Activated CD8-positive, alpha-beta memory T cell treated with anti-CD3 and anti-CD28 coated beads for 24 hours (primary cell): ENCODE measurements at regions not wholly inside any gene's neighbourhood (a gene's known extent, or its start where the extent isn't known, plus 50 kb on each side); places are given as distances from the start of the nearest gene placed in this dataset.

Source experiments
- DNase-seq: peaks from one replicate; pipeline ENCODE4 v3.0.0-alpha.2; 2020

DNA sequence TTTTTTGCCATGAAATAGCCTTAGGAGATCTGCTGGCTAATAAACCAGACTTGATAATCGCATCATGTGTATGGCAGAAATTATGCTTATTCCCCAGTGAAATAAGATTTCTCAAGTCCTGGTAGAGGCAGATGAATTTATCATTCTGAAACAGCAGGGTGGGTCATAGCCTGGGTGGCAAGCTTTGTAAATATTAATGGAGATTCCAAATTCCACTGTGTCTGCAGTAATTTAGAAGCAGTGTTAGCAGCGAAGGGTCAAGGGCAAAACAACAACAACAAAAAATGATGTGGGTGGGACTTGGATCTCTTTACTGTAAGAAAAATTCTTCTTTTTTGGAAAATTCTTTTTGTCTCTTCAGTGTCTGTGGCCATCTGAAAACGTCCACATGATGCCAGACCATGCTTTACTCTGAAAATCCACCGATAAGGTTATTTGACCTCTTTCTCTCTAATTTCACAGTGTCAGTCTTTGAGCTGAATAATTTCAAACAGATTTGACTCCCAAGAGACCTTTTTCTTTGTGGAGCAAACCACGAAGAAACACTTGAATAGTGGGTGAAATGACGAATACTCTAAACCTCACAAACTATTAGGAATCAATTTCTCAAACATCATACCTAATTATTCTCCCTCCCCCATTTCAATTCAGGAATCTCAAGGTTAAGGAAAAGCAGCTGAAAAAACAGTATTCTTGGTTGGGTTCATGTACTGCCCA, 106.0 kb upstream of the RPS23 start:
- DNase-seq, result no peak

DNA sequence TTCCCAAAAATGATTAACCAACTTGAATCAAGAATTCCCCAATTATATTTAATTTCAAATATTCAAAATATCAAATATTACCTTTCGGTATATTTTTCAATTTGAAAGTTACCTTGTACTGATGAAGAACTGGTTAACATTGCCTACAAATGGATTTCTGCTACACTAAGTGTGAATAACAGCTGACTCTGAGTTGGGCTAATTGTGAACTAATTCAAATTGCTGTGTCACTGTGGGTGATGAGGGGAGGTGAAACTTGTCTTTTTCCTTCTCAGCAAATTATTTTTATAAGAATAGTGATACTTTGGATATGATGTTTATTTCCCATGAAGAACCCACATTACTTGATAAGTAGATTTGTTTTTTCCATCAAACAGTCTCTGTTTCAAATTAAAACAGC, 103.4 kb upstream of the RPS23 start:
- no peak for DNase-seq

DNA sequence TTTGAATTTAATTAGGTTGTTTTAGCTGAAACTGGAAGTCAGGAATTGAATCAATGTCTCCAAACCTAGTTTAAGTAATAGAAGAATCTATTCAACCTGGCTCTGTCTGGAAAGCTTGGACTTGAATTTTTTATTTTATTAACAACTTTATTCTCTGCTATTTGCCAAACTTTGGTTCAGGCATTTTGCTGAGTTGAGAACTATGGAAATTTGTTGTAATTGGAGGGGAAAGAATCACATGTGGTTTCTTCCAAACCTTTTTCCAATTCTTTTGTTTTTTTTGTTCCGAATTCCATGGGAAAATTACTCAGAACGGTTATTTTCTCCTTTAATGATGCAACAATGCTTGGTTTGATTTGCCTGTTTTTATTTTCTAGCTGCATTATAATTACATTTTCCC, 98.2 kb upstream of the RPS23 start:
- no peak for DNase-seq

DNA sequence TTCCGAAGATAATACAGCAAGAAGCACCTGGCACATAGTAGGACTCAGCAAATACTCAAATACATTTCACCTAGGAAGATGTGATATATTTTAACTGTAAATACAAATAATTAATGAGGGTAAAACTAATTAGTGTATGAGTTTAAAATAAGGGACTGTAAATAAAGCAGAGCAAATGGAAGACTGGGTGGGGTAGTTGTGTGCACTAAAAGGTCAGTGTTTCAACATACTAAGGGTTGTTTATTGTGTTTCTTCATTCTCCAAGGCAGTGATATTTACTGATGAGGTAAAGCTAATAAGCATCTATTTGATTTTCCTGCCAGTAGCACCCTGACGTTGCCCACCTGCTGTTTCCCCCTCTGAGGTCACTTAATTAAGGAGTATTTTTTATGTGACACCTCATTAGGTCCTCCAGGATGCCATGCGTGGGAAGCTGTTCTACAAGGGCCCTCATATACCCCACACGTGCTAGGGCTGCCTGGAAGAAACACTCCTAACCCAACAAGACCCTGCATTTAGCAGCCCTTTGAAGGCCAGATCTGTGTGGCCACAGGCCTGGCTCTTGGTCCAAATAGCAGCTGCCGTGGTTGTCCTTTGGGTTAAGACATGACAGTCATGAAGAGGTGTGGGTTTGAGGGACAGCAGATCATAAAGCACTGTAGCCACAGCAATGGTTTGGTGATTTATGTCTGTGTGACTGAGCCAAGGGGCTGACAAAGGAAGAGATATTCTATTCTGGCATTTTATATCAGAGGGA, 97.5 kb upstream of the RPS23 start:
- no peak for DNase-seq

DNA sequence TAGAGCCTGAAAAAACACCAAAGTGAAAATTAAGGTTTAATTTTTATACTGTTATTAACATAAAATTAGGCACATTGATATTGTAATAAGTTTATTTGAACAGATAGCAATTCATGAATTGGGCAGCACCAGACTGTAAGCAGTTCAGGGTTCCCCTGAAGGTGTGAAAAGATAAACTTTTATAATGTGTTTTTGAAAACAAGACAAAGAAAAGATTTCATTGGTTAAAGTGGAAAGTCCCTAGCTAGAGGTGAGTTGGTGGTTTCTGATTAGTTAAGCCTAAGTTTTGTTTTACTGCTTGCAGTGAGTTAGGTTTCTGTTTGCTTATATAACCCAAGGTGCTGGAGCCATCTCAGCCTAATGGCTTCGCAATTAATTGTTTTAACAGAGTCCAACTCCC, 96.5 kb upstream of the RPS23 start:
- DNase-seq, result no peak

DNA sequence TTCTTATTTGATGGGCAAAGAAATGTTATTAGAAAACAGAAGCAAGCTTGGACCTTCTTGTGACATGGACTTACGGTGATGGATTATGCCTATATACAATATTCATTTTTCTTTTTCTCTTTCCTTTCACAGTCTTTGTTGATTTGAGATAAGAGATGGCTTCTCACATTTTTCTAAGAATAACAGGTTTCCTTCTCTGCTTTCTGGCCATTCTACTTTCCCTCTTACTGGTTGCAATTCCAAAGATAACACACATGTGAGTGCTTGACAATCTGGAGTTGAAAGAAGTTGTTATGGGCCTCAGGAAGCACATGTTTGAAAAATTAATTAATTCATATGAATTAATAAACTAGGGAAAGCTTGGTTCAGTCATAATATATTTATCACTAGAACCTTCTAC, 89.8 kb upstream of the RPS23 start:
- DNase-seq, result no peak

DNA sequence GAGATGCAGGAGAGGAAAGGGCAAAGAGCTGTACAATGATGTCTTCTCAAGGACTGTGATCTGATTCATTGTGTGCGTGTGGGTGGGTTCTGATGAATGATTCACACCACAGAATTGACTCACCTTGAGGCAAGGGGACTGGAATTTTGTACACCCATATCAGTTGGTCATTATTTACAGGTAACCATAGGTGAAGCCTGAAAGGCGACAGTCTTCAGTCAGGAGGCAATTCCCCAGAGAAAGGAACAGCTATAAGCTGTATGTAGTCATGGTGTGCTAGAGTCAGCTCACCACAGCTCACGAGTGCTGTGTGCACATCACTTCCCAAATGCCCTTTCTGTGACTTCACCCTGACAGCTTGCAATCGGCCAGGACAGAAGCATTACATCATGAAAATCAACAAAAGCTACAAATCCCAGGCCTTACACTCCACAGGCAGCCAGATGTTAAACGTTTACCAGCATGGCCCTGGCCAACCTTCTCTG, 87.6 kb upstream of the RPS23 start:
- DNase-seq, result no peak

DNA sequence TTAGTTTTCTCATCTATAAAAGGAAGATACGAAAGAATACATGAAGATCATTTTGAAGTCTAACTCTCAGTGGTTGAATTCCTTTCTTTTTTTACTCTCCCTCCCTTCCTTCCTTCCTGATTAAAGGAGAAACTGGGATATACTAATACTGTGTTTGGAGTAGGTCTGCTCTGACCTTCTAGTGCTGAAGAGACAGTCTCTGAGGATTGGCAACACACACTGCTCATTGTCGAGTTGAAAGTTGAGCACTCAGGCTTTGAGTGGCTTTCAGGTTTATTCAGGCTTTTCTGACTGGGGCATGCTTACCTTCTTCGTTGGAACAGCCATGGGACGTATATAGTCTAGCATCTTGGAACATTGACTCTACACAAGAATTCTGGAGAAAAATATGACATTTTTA, 86.9 kb upstream of the RPS23 start:
- DNase-seq, result no peak

DNA sequence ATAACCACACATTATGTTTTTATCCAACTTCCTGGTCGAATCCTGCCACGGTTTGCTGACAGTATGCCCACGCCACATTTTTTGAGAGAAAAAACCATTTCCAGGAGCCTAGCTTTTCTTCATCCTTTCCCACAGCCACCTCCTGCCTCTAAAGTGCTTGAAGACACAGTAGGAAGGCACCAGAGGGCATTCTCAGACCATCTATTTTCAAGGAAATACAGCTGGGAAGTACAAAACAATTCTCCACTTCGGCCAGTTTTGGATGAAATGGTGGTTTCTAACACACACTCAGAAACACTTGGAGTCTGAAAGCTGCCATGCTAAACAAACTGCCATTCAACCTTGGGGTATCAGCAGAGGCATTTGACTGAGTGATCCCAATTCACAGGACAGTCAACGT, 86.3 kb upstream of the RPS23 start:
- DNase-seq, result no peak

DNA sequence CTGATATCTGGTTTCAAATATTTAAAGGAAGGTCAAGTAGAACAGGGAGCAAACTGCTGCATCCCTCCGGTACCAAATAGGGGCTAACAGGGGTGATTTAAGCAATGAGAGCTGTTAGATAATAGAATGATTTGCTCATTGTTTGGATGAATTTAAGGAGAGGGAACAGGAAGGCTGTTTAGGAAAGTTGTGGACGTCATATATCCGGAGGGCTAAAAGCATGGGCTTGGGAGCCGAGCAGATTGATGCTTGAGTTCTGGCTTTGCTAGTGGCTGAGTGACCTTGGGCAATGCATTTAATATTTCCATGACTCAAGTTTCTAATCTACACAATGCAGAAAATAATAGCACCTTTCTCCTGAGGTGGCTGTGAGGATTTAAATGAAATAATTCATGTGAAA, 85.4 kb upstream of the RPS23 start:
- no peak for DNase-seq

DNA sequence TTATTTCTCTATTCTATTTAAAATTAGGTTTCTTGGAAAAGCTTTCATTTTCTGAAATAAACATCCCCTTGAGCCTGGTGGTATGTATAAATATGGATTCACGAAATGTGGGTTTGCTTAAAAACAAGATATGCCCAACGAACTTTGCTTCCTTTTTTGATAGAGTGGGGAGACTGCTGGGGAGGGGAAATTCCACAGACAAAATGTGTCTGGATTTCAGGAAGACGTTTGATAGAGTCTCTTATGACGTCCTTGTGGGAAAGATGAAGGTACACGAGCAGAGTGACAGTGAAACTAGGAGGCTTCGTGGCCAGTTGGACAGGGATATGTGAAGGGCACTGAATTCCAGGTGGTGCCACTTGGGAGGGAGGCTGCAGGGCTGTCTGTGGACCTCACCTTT, 84.5 kb upstream of the RPS23 start:
- no peak for DNase-seq

DNA sequence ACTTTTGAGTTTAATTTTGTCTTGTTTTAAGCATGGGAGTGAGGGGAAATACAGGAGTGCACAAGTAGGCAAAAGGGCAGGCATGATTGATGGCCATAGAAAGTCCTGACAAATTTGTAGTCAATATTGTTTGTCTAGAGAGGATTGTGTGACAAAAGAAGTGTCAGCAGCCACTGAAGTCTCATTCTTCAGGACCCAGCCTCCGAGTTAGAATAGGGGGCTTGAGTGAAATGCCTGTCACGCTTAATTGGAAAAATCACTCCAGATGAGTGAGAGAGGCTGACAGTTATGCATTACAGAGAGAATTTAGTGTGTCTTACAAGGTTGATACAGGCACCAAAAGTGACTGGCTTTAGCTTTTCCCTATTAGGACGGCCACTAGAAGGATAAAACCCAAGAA, 81.9 kb upstream of the RPS23 start:
- no peak for DNase-seq

DNA sequence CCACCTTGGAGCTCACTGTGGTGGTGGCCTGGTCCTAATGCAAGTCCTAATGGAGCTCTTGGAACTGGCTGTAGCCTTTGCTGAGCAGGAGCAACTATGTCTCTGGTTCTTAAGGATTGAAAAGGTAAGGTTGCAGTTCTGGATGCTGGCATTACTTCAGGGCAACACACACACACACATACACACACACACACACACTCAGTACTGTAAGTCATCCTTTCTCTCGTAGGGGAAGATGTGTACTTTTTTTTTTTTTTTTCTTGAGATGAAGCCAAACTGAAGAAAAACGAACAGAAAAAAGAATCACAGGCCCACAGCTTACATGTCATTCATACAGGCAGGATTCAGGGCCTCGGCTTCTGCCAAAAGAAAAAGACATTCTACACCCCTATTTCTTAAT, 81.1 kb upstream of the RPS23 start:
- no peak for DNase-seq

DNA sequence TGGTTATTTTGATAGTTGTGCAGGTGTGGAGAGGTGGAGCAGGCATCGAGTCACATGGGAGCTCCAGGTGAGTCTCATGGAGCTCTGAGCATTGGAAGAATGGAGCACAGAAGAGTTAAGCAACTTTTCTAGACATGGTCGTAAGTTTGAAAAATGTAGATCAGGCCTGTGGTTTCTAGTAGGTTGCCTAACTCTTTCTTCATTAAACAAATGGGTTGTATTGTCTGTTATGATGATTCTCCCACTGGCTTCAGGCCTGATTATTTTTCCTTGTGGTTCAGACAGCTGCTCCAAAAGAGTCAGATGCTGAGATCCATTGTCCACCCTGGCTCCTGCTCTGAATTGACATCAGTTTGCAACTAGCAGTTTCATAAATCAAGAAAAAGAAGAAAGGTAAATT, 80.3 kb upstream of the RPS23 start:
- DNase-seq, result no peak

DNA sequence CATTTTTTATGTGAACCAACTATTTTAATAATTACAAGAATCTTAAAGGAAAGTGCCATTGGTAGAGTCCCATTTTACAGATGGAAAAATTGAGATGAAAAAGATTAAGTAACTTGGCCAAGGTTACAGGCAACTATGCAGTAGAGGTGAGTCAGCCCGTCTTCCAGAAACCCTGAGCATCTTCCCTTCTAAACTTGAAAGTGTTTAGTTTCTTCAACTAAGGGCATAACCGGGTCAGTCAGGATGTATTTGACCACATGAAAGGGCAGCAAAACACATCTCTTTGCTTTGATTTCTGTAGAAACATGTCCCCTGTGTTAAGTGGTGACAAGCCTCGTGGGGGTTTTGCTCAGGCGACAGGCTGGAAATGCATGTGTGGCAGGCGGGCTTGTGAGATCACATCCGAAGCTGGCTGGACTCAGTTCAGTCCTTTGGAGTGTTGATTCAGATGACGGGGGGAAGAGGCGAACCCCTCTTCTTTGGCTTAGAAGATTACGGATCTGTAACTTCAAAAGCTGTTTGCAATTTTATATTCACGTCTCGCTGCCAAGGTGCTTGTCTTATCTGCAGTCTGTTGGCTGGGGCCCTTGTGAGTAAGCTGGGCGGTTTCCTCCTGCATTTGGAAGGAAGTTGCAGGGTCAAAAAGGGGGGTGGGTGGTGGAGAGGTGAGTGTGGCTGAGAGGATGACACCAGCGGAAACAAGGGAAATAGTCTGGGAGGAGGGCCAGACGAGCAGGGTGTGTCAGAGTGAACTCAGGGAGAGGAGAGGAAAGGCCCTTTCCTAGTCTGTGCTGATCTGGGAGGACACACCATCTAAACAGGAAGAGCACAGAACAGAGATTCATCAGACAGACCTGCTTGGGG, 78.9 kb upstream of the RPS23 start:
- DNase-seq, result peak; percentile 82

DNA sequence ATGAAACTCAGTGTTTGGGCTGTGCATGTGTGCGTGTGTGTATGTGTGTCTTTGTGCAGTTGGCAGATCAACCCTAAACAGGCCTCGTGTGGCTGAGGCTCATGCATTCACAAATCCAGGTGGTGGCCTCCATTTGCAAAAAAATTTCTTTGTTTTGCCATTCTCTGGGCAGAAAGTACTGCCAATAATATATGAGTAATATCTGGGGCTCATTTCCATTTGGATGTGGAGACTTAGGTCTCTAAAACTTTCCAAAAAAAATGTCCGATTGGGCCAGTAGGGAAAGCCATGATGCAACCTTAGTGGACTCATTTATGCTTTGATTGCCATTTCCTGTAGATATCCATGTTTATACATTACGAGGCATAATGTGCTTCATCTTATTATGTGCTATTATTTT, 77.9 kb upstream of the RPS23 start:
- DNase-seq, result no peak

DNA sequence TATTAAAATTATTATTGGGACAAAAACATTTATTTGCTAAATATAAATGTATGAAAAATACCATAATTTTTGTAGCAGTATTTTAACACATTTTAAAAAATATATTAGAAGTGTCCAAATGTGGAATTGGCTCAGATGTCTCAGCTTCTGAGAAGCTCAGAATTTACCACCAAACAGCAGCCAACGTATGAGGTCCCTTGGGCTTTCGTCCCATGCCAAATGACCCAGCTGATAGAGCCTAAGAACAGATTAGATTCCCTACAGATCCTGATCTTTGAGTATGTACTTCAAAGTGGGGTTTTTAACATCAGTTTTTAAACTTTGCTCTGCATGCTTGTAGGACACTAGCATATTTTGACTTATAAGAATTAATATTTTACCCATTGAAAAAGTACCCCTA, 77.3 kb upstream of the RPS23 start:
- DNase-seq, result no peak

DNA sequence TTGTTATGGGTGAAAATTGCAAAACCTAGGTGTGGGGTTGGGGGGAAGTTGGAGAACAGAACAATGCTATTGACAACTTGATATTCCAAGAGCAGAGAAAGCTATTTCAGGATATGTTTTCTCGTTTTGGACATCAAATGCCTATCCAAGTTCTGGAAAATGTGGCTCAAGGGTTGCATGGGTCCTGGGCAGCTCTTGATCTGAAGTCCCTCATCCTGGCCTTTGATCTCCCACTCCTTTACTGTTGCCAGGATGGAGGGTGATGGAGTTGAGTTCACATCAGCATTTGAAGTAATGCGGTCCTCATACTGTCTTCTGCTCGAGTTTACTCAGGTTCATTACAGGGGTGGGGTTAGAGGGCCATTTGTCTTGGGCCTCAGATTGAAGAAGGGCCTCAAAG, 76.9 kb upstream of the RPS23 start:
- no peak for DNase-seq

DNA sequence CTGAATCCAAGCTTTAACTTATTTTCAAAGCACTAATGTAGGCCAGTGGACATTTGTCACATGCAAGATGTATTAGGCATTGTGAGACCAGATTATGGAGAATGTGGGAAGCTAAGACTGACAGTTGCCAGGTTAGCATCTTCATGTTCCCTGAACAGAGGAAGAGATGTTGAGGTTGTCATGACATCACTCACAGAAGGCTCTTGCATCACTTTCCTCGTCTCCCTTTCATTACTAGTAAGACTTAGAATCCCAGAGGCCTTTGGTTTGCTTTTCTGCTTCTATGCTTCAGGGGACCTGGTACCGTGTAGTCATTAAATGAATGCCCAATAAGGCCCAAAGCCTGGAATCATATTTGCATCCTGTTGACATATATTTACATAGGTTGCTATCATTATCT, 76.4 kb upstream of the RPS23 start:
- DNase-seq, result no peak

DNA sequence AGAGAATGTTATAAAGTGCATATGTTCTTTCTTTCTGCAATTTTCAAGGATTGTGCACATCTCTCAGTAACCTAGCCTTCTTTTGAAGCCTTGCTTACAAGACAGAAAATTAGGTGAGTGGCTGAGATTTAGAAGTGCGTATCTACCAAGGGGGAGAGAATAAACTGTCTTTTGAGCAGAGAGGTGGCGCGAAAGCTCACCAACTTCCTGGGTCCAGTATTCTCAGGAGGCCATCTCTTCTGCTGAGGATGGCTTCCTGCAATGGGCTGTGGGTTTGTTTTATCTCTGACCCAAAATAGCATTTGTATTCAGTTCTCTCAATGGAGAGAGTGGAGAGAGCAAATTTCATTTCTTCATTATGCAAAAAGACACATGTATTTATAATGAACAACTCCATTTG, 75.4 kb upstream of the RPS23 start:
- no peak for DNase-seq

DNA sequence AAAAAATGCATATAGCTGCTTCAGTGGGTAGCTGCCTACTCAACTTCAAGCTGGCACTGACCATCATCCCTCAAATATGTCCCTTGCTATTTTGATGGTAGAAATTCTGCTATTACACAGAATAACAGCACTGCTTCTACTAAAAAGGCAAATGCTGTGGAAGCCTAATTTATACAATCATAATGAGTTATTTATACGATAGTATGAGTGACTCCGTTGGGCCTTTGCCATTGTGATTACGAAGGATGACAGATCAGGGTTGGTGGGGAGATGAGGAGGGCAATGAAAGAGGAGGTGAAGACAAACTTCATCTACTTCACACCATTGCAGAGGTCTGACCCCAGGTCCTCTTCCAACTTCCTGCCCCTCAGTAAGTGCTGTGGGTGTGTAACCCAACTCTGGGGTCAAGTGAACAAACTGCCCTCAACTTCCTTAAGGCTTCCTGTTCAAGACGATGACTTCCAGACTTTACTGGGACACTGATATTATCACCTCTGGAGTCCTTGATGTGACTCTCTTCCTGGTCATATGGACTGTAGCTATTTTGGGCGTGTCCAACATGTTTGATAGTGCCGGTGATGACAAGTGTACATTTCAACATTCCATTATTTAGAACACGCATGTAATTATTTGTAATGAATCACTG, 74.1 kb upstream of the RPS23 start:
- DNase-seq, result no peak

DNA sequence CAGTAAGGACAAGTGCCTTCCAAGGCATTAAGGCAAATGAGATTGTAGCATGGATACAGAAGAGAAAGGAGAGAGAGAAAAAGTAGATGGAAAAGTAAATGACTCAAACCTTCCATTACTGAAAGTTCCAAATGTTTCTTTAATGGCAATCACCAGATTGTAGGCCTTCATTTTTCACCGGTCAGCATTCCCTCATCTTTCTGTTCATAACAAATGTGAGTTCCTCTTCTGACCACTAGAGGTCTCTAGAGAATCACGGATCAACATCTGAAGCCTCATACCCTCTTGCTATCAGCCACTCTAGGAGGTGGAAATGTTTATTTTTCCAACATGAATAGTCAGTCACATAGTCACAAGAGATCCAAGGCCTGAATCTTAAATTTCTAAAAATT, 73.6 kb upstream of the RPS23 start:
- no peak for DNase-seq

DNA sequence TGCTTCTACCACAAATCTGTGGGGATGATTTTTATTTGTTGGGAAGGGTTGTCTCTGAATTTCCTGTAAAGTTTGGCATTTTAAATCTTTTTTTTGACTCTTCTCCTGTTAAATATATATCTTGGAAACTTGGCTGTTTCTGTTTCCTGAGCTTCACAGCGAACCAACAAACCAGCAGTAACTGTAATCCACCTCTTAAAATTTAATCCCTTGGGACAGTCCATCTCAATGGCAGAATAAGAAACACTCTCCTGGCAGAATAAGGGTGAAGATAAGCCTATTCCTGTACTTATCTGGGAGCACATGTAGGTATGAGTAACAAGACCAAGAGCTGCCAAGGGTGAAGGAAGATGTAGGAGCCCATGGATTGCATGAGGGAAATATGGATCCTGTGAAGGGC, 73.1 kb upstream of the RPS23 start:
- DNase-seq, result no peak
